ENCODE measurements at regions not wholly inside any gene's neighbourhood (a gene's known extent, or its start where the extent isn't known, plus 50 kb on each side); places are given as distances from the start of the nearest gene placed in this dataset.
A peak's percentile ranks its signal among the peaks of the same experiment; 100 is the strongest.

DNA sequence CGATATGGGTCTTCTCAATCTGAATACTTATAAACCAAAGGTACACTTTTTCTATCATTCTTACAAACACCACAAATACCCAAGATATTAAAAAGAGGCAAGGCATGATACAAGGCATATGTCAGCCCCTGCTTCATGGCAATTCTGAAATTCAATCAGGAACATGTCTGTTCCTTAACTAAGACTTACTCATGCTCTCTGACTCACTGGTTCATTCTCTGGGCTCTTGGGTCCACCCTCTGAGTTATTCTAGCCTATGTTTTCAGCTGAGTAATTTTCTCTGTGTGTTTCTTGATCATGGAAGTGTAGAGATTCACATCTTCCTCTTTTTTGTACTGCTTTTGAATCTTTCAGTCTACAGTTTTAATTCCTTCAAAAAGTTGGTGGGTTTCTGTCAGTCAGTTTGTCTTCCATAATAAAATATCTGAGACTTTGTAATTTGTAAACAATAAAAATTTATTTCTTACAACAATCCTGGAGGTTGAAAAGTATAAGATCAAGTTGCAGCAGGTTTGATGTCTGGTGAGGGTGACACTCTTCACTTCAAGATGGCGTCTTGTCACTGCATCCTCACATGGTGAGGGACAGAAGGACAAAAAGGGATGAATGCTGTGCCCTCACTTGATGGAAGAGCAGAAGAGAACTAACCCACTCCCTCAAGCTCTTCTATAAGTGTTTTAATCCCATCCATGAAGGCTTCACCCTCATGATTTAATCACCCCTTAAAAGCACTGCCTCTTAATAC, 211.7 kb downstream of the FAM76B start:
- no peak for DNase-seq

GRCh38 chr11:95576146-95576845, 213.3 kb downstream of the FAM76B start:
- DNase-seq = no peak

DNA sequence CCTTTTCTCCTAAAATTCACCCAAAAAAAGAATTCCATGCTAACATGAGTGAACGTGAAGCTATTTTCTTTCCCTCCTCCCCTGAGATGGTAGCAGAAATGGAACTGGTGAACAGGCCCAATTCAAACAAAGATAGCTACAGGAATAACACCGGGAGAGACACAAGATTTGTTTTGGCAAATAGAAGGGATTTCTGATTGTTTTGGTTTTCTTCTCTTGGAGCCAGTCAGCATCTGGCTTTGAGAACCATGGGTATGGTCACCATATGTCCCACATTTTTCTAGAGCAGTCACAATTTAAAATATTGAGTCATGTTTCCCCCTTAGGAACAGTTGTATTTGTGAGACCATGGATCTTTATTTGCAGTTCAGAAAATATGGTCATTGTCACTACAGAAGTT, 214.1 kb downstream of the FAM76B start:
- peak; percentile 32 for DNase-seq

- DNase-seq = no peak
Observed at GRCh38 chr11:95571718-95572260, 217.8 kb downstream of the FAM76B start.

GRCh38 chr11:95570845-95571244, 218.7 kb downstream of the FAM76B start:
- no peak for DNase-seq

GRCh38 chr11:95569207-95569606, 220.4 kb downstream of the FAM76B start:
- no peak for DNase-seq

DNA sequence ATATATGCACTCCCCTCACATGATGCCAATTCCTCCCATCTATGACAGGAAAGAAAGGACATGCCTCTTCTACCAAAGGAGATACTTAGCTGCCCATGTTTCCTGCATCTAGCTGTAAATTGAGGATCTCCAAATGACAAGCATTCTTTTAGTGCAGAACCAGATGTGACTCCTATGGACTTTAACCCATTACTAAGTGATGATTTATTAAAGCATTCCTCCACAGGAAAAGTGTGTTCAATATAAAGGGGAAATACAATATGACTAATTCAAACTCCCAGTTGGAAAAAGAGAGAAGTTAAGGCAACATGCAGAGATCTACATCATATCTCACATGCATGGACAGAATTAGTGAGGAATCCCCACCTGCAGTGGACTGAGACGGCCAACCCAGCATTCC, 221.3 kb downstream of the FAM76B start:
- DNase-seq = no peak

- DNase-seq = no peak
Observed at GRCh38 chr11:95567685-95568084, 221.9 kb downstream of the FAM76B start.

- no peak for DNase-seq
Observed at GRCh38 chr11:95566211-95566610, 223.4 kb downstream of the FAM76B start.

DNA sequence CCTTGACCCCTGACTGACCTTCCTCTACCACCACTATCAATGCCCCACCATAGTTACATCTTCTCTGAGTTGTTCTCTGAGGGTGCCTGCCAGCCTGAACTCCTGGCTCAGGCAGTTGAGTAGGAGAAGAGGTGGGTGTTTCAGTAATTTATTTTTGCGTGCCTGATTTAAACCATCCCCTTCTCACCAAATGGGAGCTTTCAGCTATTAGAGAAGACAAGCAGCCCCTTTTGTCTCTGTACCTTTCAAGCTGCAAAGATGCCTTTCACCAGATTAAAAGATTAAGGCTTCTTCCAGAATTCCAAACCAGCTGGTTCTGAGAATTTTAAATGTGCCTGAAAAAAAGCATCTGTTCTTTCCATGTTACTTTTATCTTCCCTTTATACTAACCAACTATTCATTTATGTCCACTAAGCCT, 223.8 kb downstream of the FAM76B start:
- DNase-seq = no peak

- DNase-seq = no peak
Observed at GRCh38 chr11:95563859-95564258, 225.7 kb downstream of the FAM76B start.

GRCh38 chr11:95563173-95563572, 226.4 kb downstream of the FAM76B start:
- DNase-seq = no peak

GRCh38 chr11:95562196-95562921, 227.2 kb downstream of the FAM76B start:
- DNase-seq = no peak

- no peak for DNase-seq
Observed at GRCh38 chr11:95559899-95560298, 229.7 kb downstream of the FAM76B start.

GRCh38 chr11:95557376-95557775, 232.2 kb downstream of the FAM76B start:
- no peak for DNase-seq

GRCh38 chr11:95556342-95557163, 233.0 kb downstream of the FAM76B start:
- DNase-seq = peak; percentile 4

- DNase-seq = no peak
Observed at GRCh38 chr11:95556011-95556341, 233.6 kb downstream of the FAM76B start.

DNA sequence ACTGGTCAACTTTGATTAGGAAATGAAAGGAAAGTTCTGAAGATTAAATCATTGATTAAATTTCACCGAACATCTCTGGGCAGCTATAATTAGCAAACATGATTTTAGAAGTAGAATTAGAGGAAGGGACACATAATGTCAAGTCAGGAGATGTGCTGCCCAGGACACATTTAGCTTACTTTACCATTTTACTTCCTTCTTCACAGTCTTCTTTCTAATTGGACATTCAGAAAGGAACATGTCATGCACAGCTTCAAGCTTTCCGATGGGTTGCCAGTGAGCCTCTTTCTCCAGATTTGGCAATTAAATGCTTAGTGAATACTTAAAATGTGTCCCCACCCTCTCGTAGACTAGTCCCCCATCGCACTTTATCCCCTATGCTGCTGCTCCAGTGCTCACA, 234.7 kb downstream of the FAM76B start:
- DNase-seq = no peak

DNA sequence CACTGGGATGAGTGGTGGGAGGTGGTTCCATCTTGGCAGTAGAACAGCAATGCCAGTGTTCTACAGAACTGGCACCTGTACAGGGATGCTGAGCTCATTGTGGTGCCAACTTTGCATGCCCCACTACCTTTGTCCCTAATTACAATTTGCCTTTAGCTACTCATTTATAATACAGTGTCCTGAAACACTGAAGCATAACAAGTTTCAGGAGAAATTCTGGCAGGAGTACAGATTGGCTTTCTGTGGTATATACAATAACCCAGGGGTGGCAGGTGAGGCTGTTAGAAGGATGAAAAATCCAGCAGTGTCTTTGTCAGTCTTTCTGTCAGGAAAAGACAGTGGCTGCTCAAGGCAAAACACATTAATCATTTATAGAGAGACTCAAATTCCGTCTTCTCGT, 240.3 kb downstream of the FAM76B start:
- DNase-seq = no peak

DNA sequence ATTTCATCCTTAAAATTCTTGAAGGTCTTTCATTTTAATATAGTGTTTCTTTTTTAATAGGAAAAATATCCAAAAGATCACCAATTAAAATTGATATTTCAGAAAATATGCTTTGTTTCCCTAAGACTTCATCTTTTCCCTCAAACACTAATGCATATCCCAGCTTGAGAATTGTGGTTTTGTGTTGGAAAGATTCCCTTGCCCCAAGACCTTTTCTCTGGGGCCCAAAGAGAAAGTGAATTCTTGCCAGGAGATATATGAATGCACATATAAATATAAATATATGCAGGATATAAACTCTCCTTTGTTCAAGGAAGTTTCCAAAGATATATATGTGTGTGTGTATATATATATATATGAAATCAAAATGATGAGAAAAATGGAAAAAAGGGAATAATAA, 241.2 kb downstream of the FAM76B start:
- DNase-seq = no peak

DNA sequence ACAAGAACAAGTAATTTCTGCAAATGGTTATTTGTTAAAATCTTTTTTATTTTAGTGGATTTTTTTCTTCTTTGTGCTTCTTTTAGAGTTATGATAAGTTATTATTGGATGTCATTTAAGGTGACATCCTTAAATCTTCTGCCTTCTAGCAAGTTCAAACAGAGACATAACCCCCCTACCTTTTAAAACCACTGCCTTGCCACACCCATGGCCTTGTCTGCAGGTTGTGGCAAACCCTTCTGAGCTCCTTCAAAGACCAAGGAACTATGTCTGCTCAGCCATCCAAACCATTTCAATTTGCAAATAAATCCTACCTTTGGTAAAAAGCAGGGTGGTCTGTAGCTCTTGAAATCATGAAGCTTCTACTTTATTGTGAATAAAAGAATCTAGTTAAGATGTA, 241.6 kb downstream of the FAM76B start:
- DNase-seq = no peak

DNA sequence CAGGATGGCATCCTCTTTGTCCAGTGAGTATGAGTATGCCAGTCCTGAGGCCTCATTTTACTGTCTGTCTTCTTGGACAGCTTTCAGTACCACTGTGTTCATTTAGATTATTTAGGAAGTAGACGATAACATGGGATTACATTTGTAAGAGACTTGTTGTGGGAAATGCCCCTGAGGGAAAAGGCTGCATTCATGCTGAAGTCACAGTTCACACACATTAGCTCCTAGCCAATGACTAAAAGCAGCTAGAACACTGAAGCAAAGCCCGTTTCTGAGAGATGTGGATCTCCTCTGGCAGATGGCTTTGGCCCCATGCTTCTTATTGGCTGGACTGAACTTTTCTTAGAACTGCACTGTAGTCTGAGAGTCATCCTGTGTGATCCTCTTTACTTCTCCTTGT, 242.4 kb downstream of the FAM76B start:
- no peak for DNase-seq
